Mucosa of gallbladder (tissue), 1 donor: ENCODE measurements at regions not wholly inside any gene's neighbourhood (a gene's known extent, or its start where the extent isn't known, plus 50 kb on each side); places are given as distances from the start of the nearest gene placed in this dataset.
"Not testable (repeated sequence)": the region's sequence is repeated elsewhere in the genome, so short reads cannot be mapped to it uniquely, and the experiment has no call there.

Source experiments
- DNase-seq: peaks from one replicate; pipeline ENCODE4 v3.0.0-alpha.2; 2020; ENCODE audit warnings: low spot score
- donor health status: DM: no; HTN: no; CAD: no.

GRCh38 chr6:84353459-84354423 lies 126.3 kb upstream of the CEP162 start:
- no peak for DNase-seq

- no peak for DNase-seq
These were observed 123.0 kb upstream of the CEP162 start for GRCh38 chr6:84350397-84350796.

DNA sequence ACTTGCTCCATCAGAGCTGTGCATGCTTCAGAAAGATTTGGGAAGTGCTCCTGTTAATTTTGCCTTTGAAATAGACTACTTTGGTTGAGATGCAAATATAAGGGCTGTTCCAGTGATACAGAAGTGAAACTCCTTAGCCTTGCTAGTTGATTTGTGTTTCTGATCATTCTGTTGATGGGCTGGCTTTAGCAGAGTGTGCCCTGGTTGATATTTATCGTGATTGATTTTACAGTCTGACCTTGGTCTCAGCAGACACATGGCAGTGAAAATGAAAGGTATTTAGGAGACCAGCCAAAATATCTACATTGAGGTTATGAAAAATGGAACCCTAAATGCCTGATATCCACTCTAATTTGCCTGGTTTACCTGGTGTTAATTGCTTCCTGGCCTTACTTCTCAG lies 122.1 kb upstream of the CEP162 start:
- no peak for DNase-seq

- DNase-seq = no peak
These were observed 121.4 kb upstream of the CEP162 start for GRCh38 chr6:84348801-84349200.

DNA sequence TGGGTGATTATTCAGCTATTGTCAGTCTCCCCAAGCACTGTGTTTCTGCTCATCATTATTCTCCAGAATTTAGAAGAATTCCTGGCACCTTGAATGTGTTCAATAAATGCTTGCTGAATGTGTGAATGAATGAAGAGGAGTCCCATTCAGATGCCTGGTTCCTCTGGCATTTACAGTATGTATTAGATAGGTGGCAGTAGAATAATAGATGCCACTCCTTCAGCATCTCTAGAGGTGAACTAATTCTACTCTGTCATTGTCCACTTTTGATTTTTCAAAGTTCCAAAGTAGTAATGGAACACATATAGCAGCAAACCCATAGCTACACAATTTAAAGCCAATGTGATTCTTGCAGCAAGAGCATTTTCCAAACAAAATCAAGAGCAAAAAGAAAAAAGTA lies 118.9 kb upstream of the CEP162 start:
- no peak for DNase-seq

DNA sequence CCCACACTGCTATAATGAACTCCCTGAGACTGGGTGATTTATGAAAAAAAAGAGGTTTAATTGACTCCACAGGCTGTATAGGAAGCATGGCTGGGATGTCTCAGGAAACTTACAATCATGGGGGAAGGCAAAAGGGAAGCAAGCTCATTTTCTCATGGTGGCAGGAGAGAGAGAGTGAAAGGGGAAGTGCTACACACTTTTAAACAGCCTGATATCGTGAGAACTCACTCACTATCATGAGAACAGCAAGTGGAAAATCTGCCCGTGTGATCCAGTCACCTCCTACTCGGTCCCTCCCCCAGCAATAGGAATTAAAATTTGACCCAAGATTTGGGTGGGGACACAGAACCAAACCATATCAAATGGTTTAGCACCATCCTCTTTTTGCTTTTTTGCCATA lies 116.6 kb upstream of the CEP162 start:
- DNase-seq = no peak

GRCh38 chr6:84340422-84340821 lies 113.0 kb upstream of the CEP162 start:
- no peak for DNase-seq

DNA sequence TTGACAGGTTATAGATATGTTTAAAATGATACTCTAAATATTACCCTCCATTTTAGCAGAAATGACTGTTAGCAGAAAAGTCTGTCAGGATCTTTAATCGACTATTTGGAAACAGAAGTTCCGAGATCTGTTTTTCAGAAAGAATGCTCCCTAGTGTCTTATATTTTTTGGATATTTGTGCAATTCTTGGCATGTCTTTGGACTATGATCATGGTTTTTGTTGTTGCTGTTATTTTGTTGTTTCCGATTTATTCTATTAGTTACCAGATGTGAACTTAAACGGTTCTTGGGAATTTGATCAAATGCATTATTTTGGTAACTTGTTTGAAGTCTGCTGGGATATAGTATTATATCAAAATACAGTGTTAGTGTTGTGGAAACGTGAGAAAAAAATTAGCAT lies 106.4 kb upstream of the CEP162 start:
- DNase-seq = no peak

DNA sequence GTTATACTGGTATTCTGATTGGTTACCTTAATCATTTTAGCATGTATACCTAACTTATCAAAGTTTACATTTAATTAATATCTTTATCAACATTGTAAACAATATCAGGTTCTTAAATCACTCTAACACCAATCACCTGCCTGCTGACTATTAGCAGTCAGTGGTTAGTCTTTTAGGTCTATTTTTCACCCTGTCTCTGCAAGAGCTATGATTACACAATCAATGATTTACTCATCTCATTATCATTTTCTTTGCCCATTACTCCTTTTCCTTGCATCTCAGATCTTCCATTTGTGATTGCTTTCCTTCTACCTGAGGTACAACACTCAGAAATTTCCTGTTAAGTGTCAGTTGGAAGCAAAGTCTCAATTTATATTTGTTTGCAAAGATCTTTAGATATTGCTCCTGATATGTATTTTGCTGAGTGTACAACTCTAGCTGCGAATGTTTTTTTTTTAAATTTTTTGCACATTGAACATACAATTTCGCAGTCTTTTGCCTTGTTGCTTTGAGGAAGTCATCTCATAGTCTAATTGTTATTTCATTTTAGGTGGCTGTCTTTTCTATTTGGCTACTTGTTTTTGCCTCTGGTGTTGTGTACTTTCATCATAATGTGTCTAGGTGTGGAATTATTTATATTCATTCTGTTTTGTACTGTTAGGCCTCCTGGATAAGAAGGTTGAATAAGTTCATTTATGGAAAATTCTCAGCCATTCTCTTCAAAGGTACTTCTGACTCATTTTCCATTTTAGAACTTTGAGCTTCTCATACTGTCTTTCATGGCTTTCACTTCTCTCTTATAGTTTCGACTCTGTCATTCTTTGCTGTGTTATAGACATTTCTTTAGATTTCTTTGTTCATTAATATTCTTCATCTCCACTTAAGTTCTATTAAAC lies 104.9 kb upstream of the CEP162 start:
- no peak for DNase-seq

DNA sequence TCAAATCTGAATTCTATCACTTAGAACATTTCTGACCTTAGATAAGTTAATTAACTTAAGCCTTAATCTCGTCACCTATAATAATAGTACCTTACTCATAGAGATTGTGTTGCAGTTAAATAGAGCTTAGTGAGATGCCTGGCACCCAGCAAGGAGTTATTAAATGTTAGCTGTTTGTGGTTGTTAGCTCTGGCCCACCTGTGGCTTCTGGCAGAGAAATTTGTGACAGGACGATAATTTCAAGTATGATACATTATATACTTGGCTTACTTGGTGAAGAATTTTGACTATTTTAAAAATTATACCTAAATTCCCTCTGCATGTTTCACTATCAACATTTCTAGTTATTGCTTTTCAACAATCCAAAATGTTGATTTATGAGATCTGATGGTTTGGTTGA lies 102.9 kb upstream of the CEP162 start:
- no peak for DNase-seq

DNA sequence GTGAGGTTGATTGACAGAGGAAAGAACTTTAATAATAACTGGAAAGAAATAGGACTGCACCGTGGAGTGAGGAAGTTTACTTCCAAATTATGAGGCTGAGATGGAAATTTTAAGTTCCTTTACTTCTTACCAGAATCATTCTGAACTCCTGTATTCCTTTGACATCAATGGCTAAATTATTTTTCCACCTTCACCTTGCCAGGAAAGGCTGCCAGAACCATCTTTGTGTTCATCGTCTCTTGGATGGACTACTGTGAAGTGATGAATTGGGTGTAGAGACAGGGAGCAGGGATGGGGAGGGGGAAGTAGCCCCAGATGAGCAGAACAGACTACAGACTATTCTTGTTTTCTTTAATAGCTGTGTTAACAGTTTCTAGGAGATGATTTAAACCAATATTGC lies 102.1 kb upstream of the CEP162 start:
- no peak for DNase-seq

GRCh38 chr6:84329077-84329476 lies 101.6 kb upstream of the CEP162 start:
- no peak for DNase-seq

GRCh38 chr6:84317463-84317862 lies 90.0 kb upstream of the CEP162 start:
- no peak for DNase-seq

- no peak for DNase-seq
These were observed 87.0 kb upstream of the CEP162 start for GRCh38 chr6:84314377-84314898.

DNA sequence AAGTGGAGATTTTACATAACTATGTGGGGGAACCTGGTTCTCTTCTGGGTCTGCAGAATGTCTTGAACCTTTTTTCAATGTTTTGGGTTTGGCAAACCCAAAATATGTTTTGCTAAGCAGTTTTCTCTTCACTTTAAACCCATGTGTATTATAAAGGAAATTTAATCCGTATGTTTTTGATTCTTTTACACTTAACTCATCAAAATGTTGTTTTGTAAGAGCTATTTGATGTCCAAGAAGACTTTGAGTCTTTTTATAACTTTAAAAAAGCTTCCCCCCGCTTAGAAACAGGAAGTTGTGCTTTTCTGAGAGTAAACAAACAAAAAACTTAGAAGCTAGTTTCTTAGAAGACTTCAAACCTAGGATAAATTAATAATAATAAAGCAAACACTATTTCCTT lies 81.9 kb upstream of the CEP162 start:
- no peak for DNase-seq

- DNase-seq = no peak
These were observed 77.4 kb upstream of the CEP162 start for GRCh38 chr6:84304881-84305280.

- DNase-seq = not testable (repeated sequence)
These were observed 63.6 kb upstream of the CEP162 start for GRCh38 chr6:84291033-84291432.

DNA sequence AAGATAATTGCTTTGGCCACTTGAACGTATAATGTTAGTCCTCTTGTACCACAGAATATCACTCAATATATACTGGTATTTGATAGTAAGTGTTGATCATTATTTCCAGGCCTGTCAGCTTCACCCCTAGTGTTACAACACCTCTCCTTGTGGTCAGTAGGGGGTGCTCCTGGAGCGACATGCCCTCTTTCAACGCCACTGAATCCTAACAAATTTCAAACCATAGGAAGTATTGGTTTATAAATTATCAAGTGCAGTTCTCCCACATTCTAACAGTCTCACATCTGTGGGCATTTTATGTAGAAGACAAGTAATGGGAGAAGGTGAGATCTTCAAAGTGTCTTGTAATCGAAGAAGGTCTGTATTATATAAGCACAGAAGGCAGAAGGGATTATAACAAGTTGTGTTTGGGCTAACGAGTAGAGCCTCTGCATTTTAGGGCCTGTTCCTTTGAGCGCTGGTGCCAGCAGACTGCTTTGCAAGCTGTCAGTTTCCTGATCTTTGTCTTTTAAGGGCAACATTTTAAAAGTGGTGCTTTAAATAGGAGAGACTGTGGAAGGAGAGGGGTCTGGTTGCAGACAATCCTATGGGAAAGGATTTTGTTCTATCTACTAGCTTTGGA lies 57.1 kb upstream of the CEP162 start:
- DNase-seq = no peak

- DNase-seq = no peak
These were observed 55.1 kb upstream of the CEP162 start for GRCh38 chr6:84282550-84282949.

- DNase-seq = no peak
These were observed 53.2 kb upstream of the CEP162 start for GRCh38 chr6:84280639-84281038.

DNA sequence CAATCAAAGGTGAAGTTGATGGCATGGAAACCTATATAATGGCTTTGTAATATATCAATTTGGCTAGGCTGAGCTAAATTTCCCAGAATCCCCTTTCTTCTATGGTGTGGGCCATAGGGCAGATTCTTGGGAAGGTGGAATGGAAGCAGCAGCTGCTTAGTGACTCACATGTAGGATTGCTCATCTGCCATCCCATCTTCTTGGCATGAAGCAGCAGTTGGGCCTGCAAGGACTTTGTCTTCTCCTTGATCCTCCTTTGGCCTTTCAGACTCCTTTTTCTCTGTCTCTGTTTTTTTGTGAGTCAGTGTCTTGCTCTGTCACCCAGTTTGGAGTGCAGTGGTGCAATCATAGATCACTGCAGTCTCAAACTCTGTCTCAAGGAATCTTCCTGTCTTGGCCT lies 52.6 kb upstream of the CEP162 start:
- DNase-seq = no peak
